ENCODE measurements at regions not wholly inside any gene's neighbourhood (a gene's known extent, or its start where the extent isn't known, plus 50 kb on each side); places are given as distances from the start of the nearest gene placed in this dataset.
"Not testable (repeated sequence)": the region's sequence is repeated elsewhere in the genome, so short reads cannot be mapped to it uniquely, and the experiment has no call there.

DNA sequence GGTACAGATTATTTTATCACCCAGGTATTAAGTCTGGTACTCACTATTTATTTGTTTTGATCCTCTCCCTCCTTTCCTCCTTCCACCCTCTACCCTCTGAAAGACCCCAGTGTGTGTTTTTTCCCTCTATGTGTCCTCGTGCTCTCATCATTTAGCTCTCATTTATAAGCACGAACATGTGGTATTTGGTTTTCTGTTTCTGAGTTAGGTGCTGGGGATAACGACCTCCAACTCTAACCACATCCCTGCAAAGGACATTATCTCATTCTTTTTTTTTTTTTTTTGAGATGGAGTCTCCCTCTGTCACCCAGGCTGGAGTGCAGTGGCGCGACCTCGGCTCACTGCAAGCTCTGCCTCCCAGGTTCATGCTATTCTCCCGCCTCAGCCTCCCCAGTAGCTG lies 1056.1 kb downstream of the SLITRK5 start:
- DNase-seq (ENCODE audit: low spot score); intact Hi-C loops (cut with DNase I): not testable (repeated sequence)

- DNase-seq (ENCODE audit: low spot score) = no peak
- intact Hi-C loops (cut with DNase I) = no loop called here
Observed at GRCh38 chr13:88729605-88730004, 1058.4 kb downstream of the SLITRK5 start.

DNA sequence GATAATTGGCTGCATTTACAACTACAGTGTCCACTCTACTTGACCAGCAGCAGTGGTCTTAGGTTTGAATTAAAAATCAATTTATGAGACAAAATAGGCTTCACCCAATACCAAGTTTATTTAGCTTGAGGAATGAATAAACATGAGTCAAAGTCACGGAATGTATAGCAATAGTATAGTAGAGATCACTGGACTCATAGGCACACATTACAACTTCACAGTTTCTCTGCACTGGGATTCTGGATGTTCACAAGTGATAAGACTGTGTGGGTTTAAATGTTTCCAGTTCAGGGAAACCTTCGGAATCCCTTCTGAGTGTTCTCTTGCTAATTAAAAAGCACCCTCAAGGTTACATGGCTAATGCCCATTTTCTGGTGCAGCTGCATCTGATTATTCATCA lies 1064.9 kb downstream of the SLITRK5 start:
- DNase-seq (ENCODE audit: low spot score) = no peak
- intact Hi-C loops (cut with DNase I) = no loop called here

GRCh38 chr13:88739195-88739594 lies 1068.0 kb downstream of the SLITRK5 start:
- intact Hi-C loops (cut with DNase I) = no loop called here
- no peak for DNase-seq (ENCODE audit: low spot score)

GRCh38 chr13:88744289-88744688 lies 1073.1 kb downstream of the SLITRK5 start:
- DNase-seq (ENCODE audit: low spot score) = no peak
- intact Hi-C loops (cut with DNase I) = no loop called here

- intact Hi-C loops (cut with DNase I) = no loop called here
- no peak for DNase-seq (ENCODE audit: low spot score)
Observed at GRCh38 chr13:88745011-88745410, 1073.8 kb downstream of the SLITRK5 start.

- no peak for DNase-seq (ENCODE audit: low spot score)
- intact Hi-C loops (cut with DNase I) = no loop called here
Observed at GRCh38 chr13:88752041-88752440, 1080.9 kb downstream of the SLITRK5 start.

DNA sequence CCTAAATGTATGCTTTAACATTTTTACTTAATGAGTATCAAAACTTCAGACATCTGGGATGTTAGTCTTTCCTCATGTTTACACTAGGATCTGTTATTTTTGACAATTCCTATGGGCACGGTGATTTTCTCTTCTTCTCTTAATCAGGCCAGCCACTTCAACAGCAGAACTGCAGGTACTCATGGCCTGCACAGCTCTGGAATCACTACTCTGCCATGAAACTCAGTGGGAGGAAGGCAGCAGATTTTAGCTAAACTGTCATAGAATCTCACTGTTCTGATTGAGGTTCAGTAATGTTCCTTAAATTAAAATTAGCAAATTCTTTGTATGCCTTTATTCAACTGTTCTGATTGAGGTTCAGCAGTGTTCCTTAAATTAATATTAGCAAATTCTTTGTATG lies 1083.0 kb downstream of the SLITRK5 start:
- no peak for DNase-seq (ENCODE audit: low spot score)
- intact Hi-C loops (cut with DNase I) = no loop called here

DNA sequence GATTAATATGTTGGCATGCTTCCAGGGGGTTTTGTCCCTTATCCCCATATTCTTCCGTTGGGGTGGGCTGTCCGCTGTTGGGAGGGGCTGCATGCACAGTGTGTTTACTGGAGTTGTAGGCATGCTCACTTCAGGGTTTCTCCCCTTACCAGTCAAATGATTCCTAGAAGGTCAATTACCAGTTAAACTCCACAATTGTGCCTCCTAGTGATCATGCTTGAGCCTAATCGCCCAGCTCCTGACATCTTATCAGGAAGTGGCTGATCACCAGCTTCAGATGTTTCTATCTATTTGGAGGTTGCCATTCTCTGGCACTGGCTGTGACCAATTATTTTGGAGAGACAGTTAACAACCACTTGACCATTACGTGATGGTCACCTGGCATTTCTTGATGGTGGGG lies 1090.0 kb downstream of the SLITRK5 start:
- no peak for DNase-seq (ENCODE audit: low spot score)
- intact Hi-C loops (cut with DNase I) = no loop called here

- intact Hi-C loops (cut with DNase I) = no loop called here
- no peak for DNase-seq (ENCODE audit: low spot score)
Observed at GRCh38 chr13:88764103-88764502, 1092.9 kb downstream of the SLITRK5 start.

GRCh38 chr13:88800505-88800904 lies 1129.3 kb downstream of the SLITRK5 start:
- no peak for DNase-seq (ENCODE audit: low spot score)
- intact Hi-C loops (cut with DNase I) = no loop called here

DNA sequence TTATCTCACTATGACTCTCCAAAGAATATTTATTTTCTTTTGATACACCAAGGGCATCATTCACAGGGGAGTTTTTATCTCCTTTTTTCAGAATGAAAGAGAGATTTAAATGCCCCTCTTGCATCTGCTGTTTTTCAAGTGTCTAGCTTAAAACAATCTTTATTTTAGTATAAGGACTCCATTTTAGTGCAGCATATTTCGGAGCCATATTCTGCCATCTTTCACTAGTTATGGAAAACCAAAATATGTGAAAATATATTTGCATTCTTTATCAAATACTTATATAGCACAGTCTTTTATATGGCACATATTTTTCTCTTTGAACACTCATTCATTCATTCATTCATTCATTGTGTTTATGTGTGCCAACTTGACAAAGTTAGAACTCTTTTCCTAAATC lies 1130.2 kb downstream of the SLITRK5 start:
- no peak for DNase-seq (ENCODE audit: low spot score)
- intact Hi-C loops (cut with DNase I) = no loop called here

- no peak for DNase-seq (ENCODE audit: low spot score)
- intact Hi-C loops (cut with DNase I) = no loop called here
Observed at GRCh38 chr13:88802886-88803285, 1131.7 kb downstream of the SLITRK5 start.

GRCh38 chr13:88806438-88806837 lies 1135.3 kb downstream of the SLITRK5 start:
- DNase-seq (ENCODE audit: low spot score) = no peak

GRCh38 chr13:88817560-88817959 lies 1146.4 kb downstream of the SLITRK5 start:
- DNase-seq (ENCODE audit: low spot score) = no peak
- intact Hi-C loops (cut with DNase I) = no loop called here

More at GRCh38 chr13:88806438-88806837, 1135.3 kb downstream of the SLITRK5 start:
- intact Hi-C loops (cut with DNase I) = no loop called here

DNA sequence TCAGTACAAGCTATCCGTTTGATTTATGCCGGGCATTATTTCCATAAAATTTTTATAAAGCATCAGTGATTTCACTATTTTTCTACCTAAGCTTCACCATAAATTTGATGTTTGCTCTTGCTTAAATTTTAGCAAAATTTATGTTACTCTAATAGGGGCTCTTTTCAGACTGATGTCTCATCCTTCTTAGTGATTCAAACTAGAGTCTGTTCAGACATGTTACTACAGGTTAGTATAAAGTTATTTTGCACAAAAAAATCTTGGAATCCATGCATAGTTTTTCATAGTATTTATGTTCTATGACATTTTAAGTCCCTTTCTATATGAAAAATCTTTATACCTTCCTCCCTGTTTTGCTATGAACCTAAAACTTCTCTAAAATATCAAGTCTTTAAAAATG lies 1151.9 kb downstream of the SLITRK5 start:
- intact Hi-C loops (cut with DNase I) = no loop called here

GRCh38 chr13:88824218-88824617 lies 1153.0 kb downstream of the SLITRK5 start:
- intact Hi-C loops (cut with DNase I) = no loop called here
- DNase-seq (ENCODE audit: low spot score) = no peak

More for the DNA sequence above, 1151.9 kb downstream of the SLITRK5 start:
- DNase-seq (ENCODE audit: low spot score) = no peak

- DNase-seq (ENCODE audit: low spot score) = no peak
- intact Hi-C loops (cut with DNase I) = no loop called here
Observed at GRCh38 chr13:88840085-88840484, 1168.9 kb downstream of the SLITRK5 start.

DNA sequence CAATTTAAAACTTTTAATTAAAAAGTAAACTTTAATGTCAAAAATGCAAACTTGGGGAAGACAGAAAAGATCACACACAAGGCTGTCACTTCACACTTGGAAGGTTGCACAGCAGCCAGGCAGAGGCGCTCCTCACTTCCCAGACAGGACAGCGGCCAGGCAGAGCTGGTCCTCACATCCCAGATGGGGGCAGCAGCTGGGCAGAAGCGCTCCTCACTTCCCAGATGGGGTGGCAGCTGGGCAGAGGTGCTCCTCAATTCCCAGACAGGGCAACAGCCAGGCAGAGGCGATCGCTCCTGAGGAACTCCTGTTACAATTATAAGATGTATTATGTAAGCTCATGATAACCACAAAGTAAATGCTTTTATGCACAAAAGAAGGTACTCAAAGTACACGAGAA lies 1181.1 kb downstream of the SLITRK5 start:
- DNase-seq (ENCODE audit: low spot score); intact Hi-C loops (cut with DNase I): not testable (repeated sequence)

GRCh38 chr13:88857256-88857655 lies 1186.1 kb downstream of the SLITRK5 start:
- no peak for DNase-seq (ENCODE audit: low spot score)
- intact Hi-C loops (cut with DNase I) = no loop called here

- intact Hi-C loops (cut with DNase I) = no loop called here
Observed at GRCh38 chr13:88862095-88862620, 1191.0 kb downstream of the SLITRK5 start.

DNA sequence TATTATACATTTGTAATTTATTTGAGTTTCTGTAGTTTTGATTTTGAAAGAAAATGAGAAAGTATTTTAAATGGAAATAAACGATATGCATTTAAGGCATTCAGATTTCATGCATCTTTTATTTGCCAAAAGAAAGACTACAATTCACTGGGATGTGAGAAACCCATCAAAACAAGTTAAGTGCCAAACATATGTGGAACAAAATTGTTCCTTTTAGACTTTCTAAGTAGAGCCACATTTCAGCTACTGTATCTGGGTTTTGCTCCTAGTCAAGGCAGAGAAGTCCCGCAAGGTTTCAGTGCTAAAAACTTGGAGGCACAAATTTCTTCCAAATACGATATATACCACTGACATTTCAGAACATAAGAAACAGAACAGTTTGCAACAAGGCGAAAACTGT lies 1191.9 kb downstream of the SLITRK5 start:
- intact Hi-C loops (cut with DNase I) = no loop called here
- no peak for DNase-seq (ENCODE audit: low spot score)

More at GRCh38 chr13:88862095-88862620, 1191.0 kb downstream of the SLITRK5 start:
- DNase-seq (ENCODE audit: low spot score) = no peak

Measured in posterior vena cava (tissue), 2 donors.